ENCODE measurements at regions not wholly inside any gene's neighbourhood (a gene's known extent, or its start where the extent isn't known, plus 50 kb on each side); places are given as distances from the start of the nearest gene placed in this dataset.

- TF ChIP-seq MTA2 (IDR thresholded peaks at IDR 0.05; ENCODE audit: low read depth) (no peak), CHD2 (IDR thresholded peaks at IDR 0.05; ENCODE audit: borderline replicate concordance, low read depth, low read length) (no peak), NR2C2 (IDR thresholded peaks at IDR 0.05; ENCODE audit: borderline replicate concordance, control insufficient read depth, insufficient read length, low read depth) (no peak), PAX5 (IDR thresholded peaks at IDR 0.05; ENCODE audit: borderline replicate concordance, low read depth, low read length) (no peak), NFYB (IDR thresholded peaks at IDR 0.05; ENCODE audit: insufficient read depth, low read depth, low read length) (no peak), CTCF (IDR thresholded peaks at IDR 0.05 in 2 of 3, conservative IDR thresholded peaks at IDR 0.05 in 1 of 3; ENCODE audit: control insufficient read depth in 2 of 3, extremely low read depth in 1 of 3, insufficient read depth in 1 of 3, low read depth in 3 of 3, low read length in 3 of 3) (no peak), SIX5 (IDR thresholded peaks at IDR 0.05; ENCODE audit: low read depth, low read length, severe bottlenecking) (no peak)
Observed at GRCh38 chr16:73817526-73818324, 478.9 kb upstream of the PSMD7 start.
